GM21717 (cell line): ENCODE measurements at regions not wholly inside any gene's neighbourhood (a gene's known extent, or its start where the extent isn't known, plus 50 kb on each side); places are given as distances from the start of the nearest gene placed in this dataset.
"Not testable (repeated sequence)": the region's sequence is repeated elsewhere in the genome, so short reads cannot be mapped to it uniquely, and the experiment has no call there.

Source experiments
- ATAC-seq: cut with Tn5 transposase; IDR thresholded peaks from one replicate; pipeline ENCODE4 v1.9.1; 2021; ENCODE audit warnings: mild to moderate bottlenecking, moderate library complexity; ENCODE audit not compliant: unreplicated experiment

DNA sequence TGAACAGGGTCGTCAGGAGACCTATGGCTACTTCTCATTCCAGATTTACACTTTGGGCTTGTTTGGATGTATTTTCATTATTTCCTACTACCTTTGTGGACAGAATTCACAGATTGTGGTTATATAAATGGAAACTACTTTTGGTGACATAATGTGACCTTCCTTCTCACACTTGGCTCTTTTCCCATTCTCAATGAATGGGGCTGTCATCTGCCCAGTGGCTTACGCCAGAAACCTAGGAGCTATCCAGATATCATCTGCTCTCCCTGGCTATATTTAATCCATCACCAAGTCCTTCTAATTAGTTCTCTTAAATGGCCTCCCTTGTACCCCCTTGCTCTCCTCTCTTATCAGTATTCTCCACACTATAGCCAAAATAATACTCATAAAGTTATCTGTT is 1606.8 kb downstream of the KHDRBS2 start:
- ATAC-seq: no peak

DNA sequence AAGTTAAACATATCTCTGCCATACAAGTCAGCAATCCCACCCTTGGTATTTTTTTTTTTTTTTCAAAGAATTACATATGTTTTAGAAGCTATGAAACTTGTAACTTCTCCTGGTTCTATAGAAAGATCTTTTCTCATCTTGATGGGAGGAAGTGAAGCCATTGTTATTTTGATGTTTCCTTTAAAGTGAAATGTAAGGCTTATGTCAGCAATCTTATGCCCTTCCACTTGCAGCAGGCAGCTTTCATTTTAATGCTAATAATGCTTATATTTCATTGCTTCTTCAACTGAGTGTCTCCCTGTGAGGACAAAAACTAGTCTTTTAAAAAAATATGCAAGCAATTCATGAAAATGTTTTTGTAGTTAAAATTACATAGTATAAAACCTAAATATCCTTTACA is 1614.7 kb downstream of the KHDRBS2 start:
- ATAC-seq: no peak

DNA sequence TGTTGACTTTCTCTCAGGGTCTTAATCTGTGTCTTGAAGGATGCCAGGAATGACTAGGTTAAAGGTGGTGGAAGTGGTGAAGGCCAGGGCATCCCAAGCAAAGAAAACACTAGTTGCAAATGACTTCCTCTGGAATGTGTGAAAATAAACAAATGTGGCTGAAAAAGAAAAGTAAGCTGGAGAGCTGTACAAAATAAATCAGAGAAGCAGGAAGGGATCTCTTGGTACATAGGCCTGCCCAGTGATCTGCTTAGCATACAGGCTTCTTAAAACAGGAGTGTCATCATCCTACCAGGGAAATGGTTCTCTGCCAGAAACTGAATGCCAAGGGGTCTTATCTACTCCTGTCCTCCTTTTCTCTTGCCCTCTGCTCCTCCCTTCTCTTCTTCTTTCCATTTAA is 1616.0 kb downstream of the KHDRBS2 start:
- no peak for ATAC-seq

DNA sequence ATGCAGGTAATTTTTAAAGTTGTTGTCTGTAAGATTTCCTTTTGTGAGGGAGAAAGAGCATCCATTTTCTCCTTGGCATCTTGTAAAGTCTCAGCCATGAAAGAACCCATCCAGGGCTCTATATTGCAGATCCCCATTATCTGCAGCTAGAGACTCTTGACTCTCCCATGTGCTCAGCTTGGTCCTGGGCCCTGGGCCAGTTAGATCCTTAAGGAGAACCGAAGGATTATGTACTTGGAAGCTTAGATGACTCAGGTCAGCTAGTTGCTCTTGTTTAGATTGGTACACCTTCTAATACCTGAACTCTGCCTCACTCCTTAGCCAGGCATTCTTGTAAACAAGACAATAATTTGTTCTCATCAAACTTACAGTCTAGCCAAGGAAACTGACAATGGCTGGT is 1617.6 kb downstream of the KHDRBS2 start:
- no peak for ATAC-seq

DNA sequence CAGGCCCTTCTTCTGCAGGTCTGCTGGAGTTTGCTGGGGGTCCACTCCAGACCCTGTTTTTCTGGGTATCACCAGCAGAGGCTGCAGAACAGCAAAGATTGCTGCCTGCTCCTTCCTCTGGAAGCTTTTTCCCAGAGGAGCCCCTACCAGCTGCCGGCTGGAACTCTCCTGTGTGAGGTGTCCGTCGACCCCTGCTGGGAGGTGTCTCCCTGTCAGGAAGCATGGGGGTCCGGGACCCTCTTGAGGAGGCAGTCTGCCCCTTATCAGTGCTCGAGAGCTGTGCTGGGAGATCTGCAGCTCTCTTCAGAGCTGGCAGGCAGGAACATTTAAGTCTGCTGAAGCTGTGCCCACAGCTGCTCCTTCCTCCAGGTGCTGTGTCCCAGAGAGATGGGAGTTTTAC is 1622.8 kb downstream of the KHDRBS2 start:
- not testable (repeated sequence) for ATAC-seq

DNA sequence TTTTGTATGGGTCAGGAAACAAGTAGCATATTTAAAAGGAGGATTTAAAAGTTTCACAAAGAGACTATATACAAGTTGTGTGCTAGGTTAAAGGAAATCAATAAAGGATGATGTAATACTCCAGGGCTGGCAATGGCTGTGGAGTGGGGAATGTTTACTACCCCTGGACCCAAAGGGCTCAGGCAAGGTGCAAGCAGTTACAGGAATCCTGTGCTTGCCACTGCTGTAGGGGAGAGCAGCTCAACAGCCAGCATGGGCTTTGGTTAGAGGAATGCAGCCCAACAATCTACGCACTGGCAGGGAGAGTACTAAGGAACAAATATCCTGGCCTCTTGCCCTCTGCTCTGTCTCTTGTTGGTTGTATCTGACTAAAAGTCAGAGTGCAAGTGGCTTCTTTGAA is 1642.2 kb downstream of the KHDRBS2 start:
- ATAC-seq: no peak

DNA sequence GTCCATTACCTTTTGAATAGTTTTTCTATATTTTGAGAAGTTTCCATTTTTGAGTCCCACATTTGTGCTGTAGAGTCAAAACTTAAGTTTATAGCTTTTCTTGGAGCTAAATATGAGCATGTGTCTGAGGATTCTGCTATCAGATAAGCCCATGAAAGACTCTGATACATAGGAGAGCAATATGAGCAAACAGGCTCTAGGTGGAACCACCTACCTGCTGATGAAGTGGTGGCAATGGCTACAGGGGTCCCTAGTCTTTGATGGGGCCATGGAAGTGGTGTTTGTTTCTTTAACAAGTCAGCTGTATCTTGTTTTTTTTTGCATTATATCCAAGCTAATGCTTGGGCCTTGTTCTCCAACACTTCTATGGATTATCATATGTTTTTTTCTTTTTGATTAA is 1646.8 kb downstream of the KHDRBS2 start:
- not testable (repeated sequence) for ATAC-seq
